HEK293 (cell line): ENCODE measurements at regions not wholly inside any gene's neighbourhood (a gene's known extent, or its start where the extent isn't known, plus 50 kb on each side); places are given as distances from the start of the nearest gene placed in this dataset.

Experiments
- CTCF ChIA-PET: fragments of 350-600 bp; formaldehyde crosslinking; extraction: SDS; loops from one replicate; lab custom pipeline; 2021; ENCODE audit warnings: antibody characterized with exemption; lab: Yijun Ruan, JAX
- POLR2A ChIA-PET: fragments of 300-600 bp; formaldehyde crosslinking; extraction: SDS; loops from one replicate; lab custom pipeline; 2020; ENCODE audit warnings: antibody characterized with exemption, inconsistent platforms; lab: Yijun Ruan, JAX
- H3K27ac ChIP-seq: fragments of 200-500 bp; sonication (Bioruptor generic); 2 replicates; pipeline ENCODE4 v1.5.1; 2014; ENCODE audit warnings: low read depth, low read length, control low read depth, inconsistent platforms; ENCODE audit errors: extremely low read depth
- H3K36me3 ChIP-seq, 2 experiments: fragments of 200-500 bp in 1 of 2; sonication (Bioruptor generic) in 1 of 2; 1 replicate in 1 of 2; 2 replicates in 1 of 2; pipeline ENCODE4 v1.5.1; 2014 to 2017; ENCODE audit warnings: inconsistent platforms in 2 of 2, low read length in 2 of 2; ENCODE audit not compliant: control insufficient read depth in 2 of 2, insufficient read depth in 1 of 2
- H3K4me1 ChIP-seq: fragments of 200-500 bp; sonication (Bioruptor generic); 2 replicates; pipeline ENCODE4 v1.5.1; 2014; ENCODE audit warnings: mild to moderate bottlenecking, low read length, inconsistent platforms; ENCODE audit not compliant: control insufficient read depth, insufficient read depth
- H3K4me3 ChIP-seq: 2 replicates; pipeline ENCODE4 v1.5.1; 2011; ENCODE audit warnings: low read depth, mild to moderate bottlenecking, control low read depth, low read length, moderate library complexity
- H3K9me3 ChIP-seq: fragments of 200-500 bp; sonication (Bioruptor generic); 2 replicates; pipeline ENCODE4 v1.5.1; 2014; ENCODE audit warnings: low read depth, low read length, inconsistent platforms; ENCODE audit not compliant: control insufficient read depth, insufficient read depth
- BCL11A ChIP-seq: fragments of 450-650 bp; formaldehyde crosslinking; IDR thresholded peaks from 2 replicates; pipeline ENCODE4 v1.5.1; 2016; ENCODE audit warnings: low read depth, missing biosample characterization, missing genetic modification characterization
- CTCF ChIP-seq: fragments of 450-650 bp; formaldehyde crosslinking; IDR thresholded peaks from 2 replicates; pipeline ENCODE4 v1.5.1; 2016; ENCODE audit warnings: missing biosample characterization, missing genetic modification characterization
- KLF16 ChIP-seq: fragments of 450-650 bp; formaldehyde crosslinking; IDR thresholded peaks from 2 replicates; pipeline ENCODE4 v1.5.1; 2017; ENCODE audit warnings: missing biosample characterization, missing genetic modification characterization
- KLF17 ChIP-seq: fragments of 450-650 bp; formaldehyde crosslinking; IDR thresholded peaks from 2 replicates; pipeline ENCODE4 v1.5.1; 2016; ENCODE audit warnings: missing biosample characterization, missing genetic modification characterization
- OSR2 ChIP-seq: fragments of 450-650 bp; formaldehyde crosslinking; IDR thresholded peaks from 2 replicates; pipeline ENCODE4 v1.5.1; 2016; ENCODE audit warnings: missing biosample characterization, missing genetic modification characterization
- REPIN1 ChIP-seq: fragments of 450-650 bp; formaldehyde crosslinking; IDR thresholded peaks from 2 replicates; pipeline ENCODE4 v1.5.1; 2017; ENCODE audit warnings: missing biosample characterization, missing genetic modification characterization, low read depth
- SALL2 ChIP-seq: fragments of 450-650 bp; formaldehyde crosslinking; IDR thresholded peaks from 2 replicates; pipeline ENCODE4 v1.5.0; 2017; ENCODE audit warnings: missing biosample characterization, mild to moderate bottlenecking, missing genetic modification characterization, borderline replicate concordance
- SP7 ChIP-seq: fragments of 450-650 bp; formaldehyde crosslinking; IDR thresholded peaks from 2 replicates; pipeline ENCODE4 v1.5.1; 2016; ENCODE audit warnings: missing biosample characterization, missing genetic modification characterization
- WT1 ChIP-seq: fragments of 450-650 bp; formaldehyde crosslinking; IDR thresholded peaks from 2 replicates; pipeline ENCODE4 v1.5.1; 2016; ENCODE audit warnings: missing biosample characterization, missing genetic modification characterization
- YY2 ChIP-seq: fragments of 450-650 bp; formaldehyde crosslinking; IDR thresholded peaks from 2 replicates; pipeline ENCODE4 v1.5.1; 2016; ENCODE audit warnings: missing biosample characterization, missing genetic modification characterization
- ZBTB48 ChIP-seq: fragments of 450-650 bp; formaldehyde crosslinking; IDR thresholded peaks from 2 replicates; pipeline ENCODE4 v1.5.1; 2016; ENCODE audit warnings: missing biosample characterization, missing genetic modification characterization
- ZBTB8A ChIP-seq: fragments of 450-650 bp; formaldehyde crosslinking; IDR thresholded peaks from 2 replicates; pipeline ENCODE4 v1.5.1; 2016; ENCODE audit warnings: missing biosample characterization, missing genetic modification characterization
- ZIC2 ChIP-seq: fragments of 450-650 bp; formaldehyde crosslinking; IDR thresholded peaks from 2 replicates; pipeline ENCODE4 v1.5.1; 2016; ENCODE audit warnings: missing biosample characterization, missing genetic modification characterization
- ZNF248 ChIP-seq: fragments of 450-650 bp; formaldehyde crosslinking; IDR thresholded peaks from 2 replicates; pipeline ENCODE4 v1.5.1; 2017; ENCODE audit warnings: missing biosample characterization, missing genetic modification characterization
- ZNF510 ChIP-seq: fragments of 450-650 bp; formaldehyde crosslinking; IDR thresholded peaks from 2 replicates; pipeline ENCODE4 v1.5.1; 2018; ENCODE audit warnings: mild to moderate bottlenecking, missing genetic modification characterization, missing biosample characterization; ENCODE audit not compliant: insufficient replicate concordance
- ZNF560 ChIP-seq: fragments of 450-650 bp; formaldehyde crosslinking; IDR thresholded peaks from 2 replicates; pipeline ENCODE4 v1.5.1; 2017; ENCODE audit warnings: missing biosample characterization, missing genetic modification characterization, borderline replicate concordance
- ZNF561 ChIP-seq: fragments of 450-650 bp; IDR thresholded peaks from 2 replicates; pipeline ENCODE4 v1.5.1; 2018; ENCODE audit warnings: missing biosample characterization, missing genetic modification characterization, borderline replicate concordance
- ZNF623 ChIP-seq: fragments of 450-650 bp; formaldehyde crosslinking; IDR thresholded peaks from 2 replicates; pipeline ENCODE4 v1.5.1; 2016; ENCODE audit warnings: missing biosample characterization, missing genetic modification characterization
- ZNF654 ChIP-seq: fragments of 450-650 bp; formaldehyde crosslinking; IDR thresholded peaks from 2 replicates; pipeline ENCODE4 v1.5.1; 2016; ENCODE audit warnings: low read depth, missing biosample characterization, missing genetic modification characterization
- ZNF785 ChIP-seq: fragments of 450-650 bp; formaldehyde crosslinking; IDR thresholded peaks from 2 replicates; pipeline ENCODE4 v1.5.1; 2016; ENCODE audit warnings: missing biosample characterization, missing genetic modification characterization
- ZSCAN23 ChIP-seq: fragments of 450-650 bp; formaldehyde crosslinking; IDR thresholded peaks from 2 replicates; pipeline ENCODE4 v1.5.1; 2016; ENCODE audit warnings: missing biosample characterization, missing genetic modification characterization
- ZSCAN4 ChIP-seq: fragments of 450-650 bp; formaldehyde crosslinking; IDR thresholded peaks from 2 replicates; pipeline ENCODE4 v1.5.1; 2017; ENCODE audit warnings: missing biosample characterization, missing genetic modification characterization
- TF ChIP-seq, protein P1 (sequence below): fragments of 450-650 bp; formaldehyde crosslinking; IDR thresholded peaks from 2 replicates; pipeline ENCODE4 v1.5.1; 2016; ENCODE audit warnings: missing biosample characterization, missing genetic modification characterization, borderline replicate concordance
- TF ChIP-seq, protein P2 (sequence below): fragments of 450-650 bp; formaldehyde crosslinking; IDR thresholded peaks from 2 replicates; pipeline ENCODE4 v1.5.1; 2017; ENCODE audit warnings: missing biosample characterization, missing genetic modification characterization

- TF ChIP-seq KLF17 (no peak), ZBTB8A (tag by site-specific recombination) (no peak), ZNF560 (tag by site-specific recombination) (no peak), ZNF561 (tag by site-specific recombination) (no peak)
Observed at GRCh38 chr2:173791502-173791901, 173.7 kb downstream of the SP3 start (continued).

GRCh38 chr2:173792166-173792565, 173.0 kb downstream of the SP3 start:
- Histone ChIP-seq H3K4me1 (peaks cover 3% of the 10 kb centered on the region; the same call in 1 of the 2 replicates), H3K36me3 (no peaks in the 10 kb centered on the region), H3K9me3 (no peaks in the 10 kb centered on the region), H3K27ac (no peak overlapping the region), H3K4me3 (no peak overlapping the region)
- POLR2A ChIA-PET = no interaction called here
- TF ChIP-seq OSR2 (tag by site-specific recombination) (no peak), YY2 (tag by site-specific recombination) (no peak)
- CTCF ChIA-PET = no interaction called here

DNA sequence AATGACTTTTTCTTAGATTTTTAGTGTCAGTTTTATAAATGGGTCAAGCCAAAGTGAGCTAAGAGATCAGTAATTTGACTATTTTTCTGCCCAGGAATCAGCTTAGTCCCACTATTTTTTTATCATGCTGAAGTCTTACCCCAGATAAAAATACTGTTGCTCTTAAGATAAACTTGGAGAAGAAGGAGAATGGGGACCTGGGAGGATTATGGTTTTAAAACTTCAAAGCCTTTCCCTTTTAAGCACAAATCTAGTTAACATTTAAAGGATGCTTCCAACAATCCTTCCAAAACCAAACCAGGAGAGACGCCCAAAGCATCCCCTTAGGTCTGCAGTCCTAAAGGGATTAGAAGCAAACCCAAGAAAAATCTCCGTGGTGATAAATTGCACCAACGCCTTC, 172.4 kb downstream of the SP3 start:
- CTCF ChIA-PET = no interaction called here
- Histone ChIP-seq H3K4me3 (no peak overlapping the region), H3K4me1 (peaks cover 3% of the 10 kb centered on the region; the same call in 1 of the 2 replicates)
- no peak for TF ChIP-seq WT1 (tag by site-specific recombination)
- no peak for TF ChIP-seq KLF16 (tag by site-specific recombination)
- TF ChIP-seq ZSCAN4 (tag by site-specific recombination) = no peak
- no peak for TF ChIP-seq BCL11A (tag by site-specific recombination)
- TF ChIP-seq SALL2 (tag by site-specific recombination) = no peak
- TF ChIP-seq, protein P1, sequence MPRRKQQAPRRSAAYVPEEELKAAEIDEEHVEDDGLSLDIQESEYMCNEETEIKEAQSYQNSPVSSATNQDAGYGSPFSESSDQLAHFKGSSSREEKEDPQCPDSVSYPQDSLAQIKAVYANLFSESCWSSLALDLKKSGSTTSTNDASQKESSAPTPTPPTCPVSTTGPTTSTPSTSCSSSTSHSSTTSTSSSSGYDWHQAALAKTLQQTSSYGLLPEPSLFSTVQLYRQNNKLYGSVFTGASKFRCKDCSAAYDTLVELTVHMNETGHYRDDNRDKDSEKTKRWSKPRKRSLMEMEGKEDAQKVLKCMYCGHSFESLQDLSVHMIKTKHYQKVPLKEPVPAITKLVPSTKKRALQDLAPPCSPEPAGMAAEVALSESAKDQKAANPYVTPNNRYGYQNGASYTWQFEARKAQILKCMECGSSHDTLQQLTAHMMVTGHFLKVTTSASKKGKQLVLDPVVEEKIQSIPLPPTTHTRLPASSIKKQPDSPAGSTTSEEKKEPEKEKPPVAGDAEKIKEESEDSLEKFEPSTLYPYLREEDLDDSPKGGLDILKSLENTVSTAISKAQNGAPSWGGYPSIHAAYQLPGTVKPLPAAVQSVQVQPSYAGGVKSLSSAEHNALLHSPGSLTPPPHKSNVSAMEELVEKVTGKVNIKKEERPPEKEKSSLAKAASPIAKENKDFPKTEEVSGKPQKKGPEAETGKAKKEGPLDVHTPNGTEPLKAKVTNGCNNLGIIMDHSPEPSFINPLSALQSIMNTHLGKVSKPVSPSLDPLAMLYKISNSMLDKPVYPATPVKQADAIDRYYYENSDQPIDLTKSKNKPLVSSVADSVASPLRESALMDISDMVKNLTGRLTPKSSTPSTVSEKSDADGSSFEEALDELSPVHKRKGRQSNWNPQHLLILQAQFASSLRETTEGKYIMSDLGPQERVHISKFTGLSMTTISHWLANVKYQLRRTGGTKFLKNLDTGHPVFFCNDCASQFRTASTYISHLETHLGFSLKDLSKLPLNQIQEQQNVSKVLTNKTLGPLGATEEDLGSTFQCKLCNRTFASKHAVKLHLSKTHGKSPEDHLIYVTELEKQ (tag by site-specific recombination) = no peak
- no peak for TF ChIP-seq SP7
- no peak for TF ChIP-seq ZIC2 (tag by site-specific recombination)
- TF ChIP-seq ZNF623 = no peak
- TF ChIP-seq ZNF785 = no peak
- TF ChIP-seq ZBTB48 (tag by site-specific recombination) = no peak
- TF ChIP-seq ZNF654 (tag by site-specific recombination) = no peak
- no peak for TF ChIP-seq REPIN1 (tag by site-specific recombination)
- TF ChIP-seq, protein P2, sequence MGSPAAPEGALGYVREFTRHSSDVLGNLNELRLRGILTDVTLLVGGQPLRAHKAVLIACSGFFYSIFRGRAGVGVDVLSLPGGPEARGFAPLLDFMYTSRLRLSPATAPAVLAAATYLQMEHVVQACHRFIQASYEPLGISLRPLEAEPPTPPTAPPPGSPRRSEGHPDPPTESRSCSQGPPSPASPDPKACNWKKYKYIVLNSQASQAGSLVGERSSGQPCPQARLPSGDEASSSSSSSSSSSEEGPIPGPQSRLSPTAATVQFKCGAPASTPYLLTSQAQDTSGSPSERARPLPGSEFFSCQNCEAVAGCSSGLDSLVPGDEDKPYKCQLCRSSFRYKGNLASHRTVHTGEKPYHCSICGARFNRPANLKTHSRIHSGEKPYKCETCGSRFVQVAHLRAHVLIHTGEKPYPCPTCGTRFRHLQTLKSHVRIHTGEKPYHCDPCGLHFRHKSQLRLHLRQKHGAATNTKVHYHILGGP (tag by site-specific recombination) = no peak
- no peak for TF ChIP-seq CTCF (tag by site-specific recombination)
- no peak for TF ChIP-seq ZNF248 (tag by site-specific recombination)
- TF ChIP-seq ZNF510 (tag by site-specific recombination) = no peak
- TF ChIP-seq ZSCAN23 (tag by site-specific recombination) = no peak
- TF ChIP-seq, all 188 proteins: peak for 0
- Histone ChIP-seq H3K27ac (no peak overlapping the region), H3K9me3 (no peaks in the 10 kb centered on the region), H3K36me3 (no peaks in the 10 kb centered on the region)
- POLR2A ChIA-PET = no interaction called here
